ENCODE measurements at regions not wholly inside any gene's neighbourhood (a gene's known extent, or its start where the extent isn't known, plus 50 kb on each side); places are given as distances from the start of the nearest gene placed in this dataset.

DNA sequence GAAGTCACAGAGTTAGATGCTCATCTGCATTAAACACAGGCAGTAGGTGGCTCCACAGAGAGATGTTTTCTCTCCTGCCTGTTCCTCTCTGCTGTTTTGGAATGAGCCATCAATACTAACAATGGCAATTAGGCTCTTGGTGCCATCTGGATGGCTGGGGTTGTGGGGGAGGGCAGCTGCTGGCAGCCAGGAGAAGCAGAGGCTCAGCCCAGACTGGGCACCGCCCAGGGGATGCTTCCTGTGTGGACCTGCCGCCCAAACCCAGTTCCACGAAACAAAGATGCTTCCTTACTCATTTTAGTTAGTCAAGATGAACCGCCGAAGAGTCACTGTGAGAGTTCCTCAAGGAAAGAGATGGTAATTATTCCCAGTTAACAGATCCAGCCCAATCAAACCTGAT lies 50.8 kb upstream of the PCDH8 start:
- TF ChIP-seq, protein P1, sequence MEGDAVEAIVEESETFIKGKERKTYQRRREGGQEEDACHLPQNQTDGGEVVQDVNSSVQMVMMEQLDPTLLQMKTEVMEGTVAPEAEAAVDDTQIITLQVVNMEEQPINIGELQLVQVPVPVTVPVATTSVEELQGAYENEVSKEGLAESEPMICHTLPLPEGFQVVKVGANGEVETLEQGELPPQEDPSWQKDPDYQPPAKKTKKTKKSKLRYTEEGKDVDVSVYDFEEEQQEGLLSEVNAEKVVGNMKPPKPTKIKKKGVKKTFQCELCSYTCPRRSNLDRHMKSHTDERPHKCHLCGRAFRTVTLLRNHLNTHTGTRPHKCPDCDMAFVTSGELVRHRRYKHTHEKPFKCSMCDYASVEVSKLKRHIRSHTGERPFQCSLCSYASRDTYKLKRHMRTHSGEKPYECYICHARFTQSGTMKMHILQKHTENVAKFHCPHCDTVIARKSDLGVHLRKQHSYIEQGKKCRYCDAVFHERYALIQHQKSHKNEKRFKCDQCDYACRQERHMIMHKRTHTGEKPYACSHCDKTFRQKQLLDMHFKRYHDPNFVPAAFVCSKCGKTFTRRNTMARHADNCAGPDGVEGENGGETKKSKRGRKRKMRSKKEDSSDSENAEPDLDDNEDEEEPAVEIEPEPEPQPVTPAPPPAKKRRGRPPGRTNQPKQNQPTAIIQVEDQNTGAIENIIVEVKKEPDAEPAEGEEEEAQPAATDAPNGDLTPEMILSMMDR (IDR thresholded peaks at IDR 0.05): no peak
- no peak for TF ChIP-seq POLR2A (IDR thresholded peaks at IDR 0.05)
